ENCODE measurements at regions not wholly inside any gene's neighbourhood (a gene's known extent, or its start where the extent isn't known, plus 50 kb on each side); places are given as distances from the start of the nearest gene placed in this dataset.
A peak's percentile ranks its signal among the peaks of the same experiment; 100 is the strongest.

- TF ChIP-seq CTCF (IDR thresholded peaks at IDR 0.05; ENCODE audit: borderline replicate concordance, control extremely low read depth, extremely low read depth, insufficient read depth, missing control alignments) = no peak
- in situ Hi-C loops (cut with MboI; ENCODE audit: low sequenced_read_pairs, unreplicated experiment) = no loop called here
- DNase-seq (ENCODE audit: low spot score) = peak; percentile 29
Observed at GRCh38 chr6:28643017-28643740, 117.5 kb downstream of the GPX5 start.

- in situ Hi-C loops (cut with MboI; ENCODE audit: low sequenced_read_pairs, unreplicated experiment) = no loop called here
- no peak for DNase-seq (ENCODE audit: low spot score)
- no peak for TF ChIP-seq CTCF (IDR thresholded peaks at IDR 0.05; ENCODE audit: borderline replicate concordance, control extremely low read depth, extremely low read depth, insufficient read depth, missing control alignments)
Observed at GRCh38 chr6:28646650-28647049, 121.0 kb downstream of the GPX5 start.

- DNase-seq (ENCODE audit: low spot score) = peak; percentile 43
- in situ Hi-C loops (cut with MboI; ENCODE audit: low sequenced_read_pairs, unreplicated experiment) = no loop called here
- no peak for TF ChIP-seq CTCF (IDR thresholded peaks at IDR 0.05; ENCODE audit: borderline replicate concordance, control extremely low read depth, extremely low read depth, insufficient read depth, missing control alignments)
Observed at GRCh38 chr6:28648035-28648877, 122.6 kb downstream of the GPX5 start.

- no peak for TF ChIP-seq CTCF (IDR thresholded peaks at IDR 0.05; ENCODE audit: borderline replicate concordance, control extremely low read depth, extremely low read depth, insufficient read depth, missing control alignments)
- in situ Hi-C loops (cut with MboI; ENCODE audit: low sequenced_read_pairs, unreplicated experiment) = no loop called here
- no peak for DNase-seq (ENCODE audit: low spot score)
Observed at GRCh38 chr6:28648878-28649375, 123.2 kb downstream of the GPX5 start.

- no peak for DNase-seq (ENCODE audit: low spot score)
- in situ Hi-C loops (cut with MboI; ENCODE audit: low sequenced_read_pairs, unreplicated experiment) = no loop called here
Observed at GRCh38 chr6:28651161-28651560, 125.5 kb downstream of the GPX5 start.

More at GRCh38 chr6:28651161-28651560, 125.5 kb downstream of the GPX5 start:
- no peak for TF ChIP-seq CTCF (IDR thresholded peaks at IDR 0.05; ENCODE audit: borderline replicate concordance, control extremely low read depth, extremely low read depth, insufficient read depth, missing control alignments)

Measured in GM13976 (cell line).